NCI-H2029 (cell line): ENCODE measurements at regions not wholly inside any gene's neighbourhood (a gene's known extent, or its start where the extent isn't known, plus 50 kb on each side); places are given as distances from the start of the nearest gene placed in this dataset.

Experiments
- DNase-seq: peaks from one replicate; lab custom pipeline; 2025; lab: John Stamatoyannopoulos, UW

DNA sequence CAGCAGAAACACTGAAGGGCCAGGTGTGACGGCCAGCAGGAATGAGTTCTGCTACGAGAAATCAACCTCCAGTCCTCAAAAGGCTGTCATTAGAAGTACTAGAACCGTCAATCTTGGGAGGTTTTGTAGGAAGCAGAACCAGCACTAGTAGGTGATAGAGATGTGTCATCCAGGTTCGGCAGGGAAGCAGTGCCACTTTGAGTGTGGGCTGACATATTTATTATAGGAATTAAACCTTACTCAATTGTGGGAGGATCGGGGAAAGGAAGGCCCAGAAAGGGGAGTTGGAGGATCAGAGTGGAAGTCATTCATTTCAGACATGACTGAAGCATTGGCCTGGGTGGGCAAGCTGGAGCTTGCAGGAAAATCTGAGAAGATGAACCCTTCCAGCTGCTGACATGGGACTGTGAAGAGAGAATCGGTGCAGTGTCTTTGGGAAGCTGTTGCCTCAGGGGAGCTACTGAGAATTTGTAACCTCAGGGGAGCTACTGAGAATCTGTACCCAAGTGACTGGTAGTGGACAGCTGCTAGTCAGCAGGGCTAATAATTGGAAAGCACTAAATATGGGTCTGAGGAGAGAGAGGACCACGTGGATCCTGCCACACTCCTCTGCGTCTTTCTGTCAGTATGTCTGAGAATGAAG, 177.4 kb downstream of the SPRY1 start:
- no peak for DNase-seq

DNA sequence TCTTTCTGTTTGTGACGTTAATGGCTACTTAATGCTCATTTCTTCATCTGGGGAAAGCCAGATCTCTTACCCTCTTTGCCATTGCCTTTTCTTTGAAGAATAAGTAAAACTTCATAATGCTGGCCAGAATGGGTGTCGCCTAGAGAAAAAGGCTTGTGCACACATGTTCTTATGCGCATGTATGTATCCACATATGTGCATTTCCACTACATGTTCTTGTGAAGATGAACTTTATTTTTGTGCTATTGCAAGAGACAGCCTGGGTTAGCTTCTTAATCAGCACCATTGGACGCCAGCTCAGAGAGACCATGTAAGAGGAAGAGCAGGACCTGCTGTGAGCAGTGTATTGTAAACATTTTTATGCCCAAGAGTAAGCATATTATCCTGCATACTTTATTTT, 178.7 kb downstream of the SPRY1 start:
- no peak for DNase-seq

DNA sequence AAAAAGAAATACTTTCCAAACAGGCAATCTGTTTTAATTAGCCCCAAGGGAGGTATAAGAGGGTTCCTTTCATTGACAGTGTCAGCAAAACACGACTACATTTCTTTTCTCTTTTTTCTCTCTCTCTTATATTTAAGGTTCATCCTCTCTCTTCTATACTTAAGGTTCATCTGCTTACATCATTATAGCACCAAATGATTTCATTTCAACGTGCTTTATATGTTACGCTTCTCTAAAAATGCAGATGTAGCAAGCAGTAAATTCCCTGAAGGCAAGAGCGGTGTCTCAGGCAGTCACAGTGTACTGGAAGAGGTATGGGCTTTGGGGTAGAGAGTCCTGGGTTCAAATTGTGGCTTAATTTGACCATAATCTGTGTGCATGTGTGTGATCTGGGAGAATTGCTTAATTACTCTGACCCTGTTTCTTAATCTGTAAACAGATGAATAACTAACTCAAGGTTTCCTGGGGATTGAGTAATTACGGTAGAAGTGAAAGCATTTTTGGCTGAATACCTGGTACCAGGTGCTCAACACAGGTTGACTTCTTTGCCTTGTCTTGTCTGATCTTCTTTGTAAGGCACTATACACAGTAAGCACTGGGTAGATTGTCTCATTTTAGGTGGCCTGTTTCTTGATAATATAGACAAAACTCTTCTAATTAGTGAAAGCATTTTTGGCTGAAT, 180.8 kb downstream of the SPRY1 start:
- DNase-seq = no peak

DNA sequence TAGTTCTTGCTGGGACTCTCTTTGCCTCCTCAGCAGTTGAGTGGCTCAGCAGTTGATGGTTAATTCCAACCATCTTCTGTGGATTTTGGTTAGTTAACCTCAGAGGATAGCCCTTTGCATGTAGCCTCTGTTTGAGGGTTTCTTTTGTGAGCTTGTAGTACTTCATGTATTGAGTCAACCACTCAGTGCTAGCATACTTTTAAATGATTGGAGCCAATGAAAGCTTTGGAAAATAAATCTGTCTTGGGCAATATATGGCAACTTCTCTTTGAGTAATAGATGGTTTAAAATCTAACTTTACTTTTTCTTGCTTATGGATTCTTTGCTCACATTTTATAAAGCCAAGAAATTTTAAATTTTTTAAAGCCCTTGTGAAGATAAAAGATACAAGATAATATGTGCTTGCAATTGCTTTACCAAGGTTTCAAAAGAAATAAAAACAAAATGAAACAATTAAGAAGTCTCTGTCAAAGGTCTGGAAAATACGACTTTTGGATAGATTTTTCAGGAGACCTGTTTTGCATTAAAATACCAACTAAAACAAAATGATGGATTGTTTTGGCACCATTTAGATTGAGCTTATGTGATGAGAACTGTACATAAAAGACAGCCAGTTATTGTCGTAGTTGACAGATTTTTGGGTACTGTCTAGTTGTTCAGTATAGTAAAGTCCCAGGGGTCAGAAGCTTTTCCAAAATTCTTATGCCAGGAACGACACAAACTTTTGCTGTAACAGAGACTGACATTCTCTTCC, 181.9 kb downstream of the SPRY1 start:
- no peak for DNase-seq

DNA sequence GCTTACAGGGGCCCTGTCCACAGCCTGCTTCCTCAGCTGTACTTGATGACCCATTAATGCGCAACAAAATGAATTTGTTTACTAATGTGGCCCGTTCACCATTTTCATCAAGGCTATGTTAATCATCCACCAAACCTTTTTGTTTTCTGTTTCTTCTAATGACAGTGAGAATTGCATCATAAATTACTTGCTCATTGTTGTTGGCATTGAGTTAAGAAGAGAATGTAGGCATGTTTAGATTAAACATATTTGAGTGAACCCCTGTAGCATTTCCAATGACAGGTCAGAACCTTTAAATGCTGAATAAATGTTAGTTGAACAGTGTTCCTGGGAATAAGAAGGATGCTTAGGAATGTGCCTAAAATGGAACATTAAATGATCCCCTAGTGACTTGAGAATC, 183.4 kb downstream of the SPRY1 start:
- DNase-seq = no peak

DNA sequence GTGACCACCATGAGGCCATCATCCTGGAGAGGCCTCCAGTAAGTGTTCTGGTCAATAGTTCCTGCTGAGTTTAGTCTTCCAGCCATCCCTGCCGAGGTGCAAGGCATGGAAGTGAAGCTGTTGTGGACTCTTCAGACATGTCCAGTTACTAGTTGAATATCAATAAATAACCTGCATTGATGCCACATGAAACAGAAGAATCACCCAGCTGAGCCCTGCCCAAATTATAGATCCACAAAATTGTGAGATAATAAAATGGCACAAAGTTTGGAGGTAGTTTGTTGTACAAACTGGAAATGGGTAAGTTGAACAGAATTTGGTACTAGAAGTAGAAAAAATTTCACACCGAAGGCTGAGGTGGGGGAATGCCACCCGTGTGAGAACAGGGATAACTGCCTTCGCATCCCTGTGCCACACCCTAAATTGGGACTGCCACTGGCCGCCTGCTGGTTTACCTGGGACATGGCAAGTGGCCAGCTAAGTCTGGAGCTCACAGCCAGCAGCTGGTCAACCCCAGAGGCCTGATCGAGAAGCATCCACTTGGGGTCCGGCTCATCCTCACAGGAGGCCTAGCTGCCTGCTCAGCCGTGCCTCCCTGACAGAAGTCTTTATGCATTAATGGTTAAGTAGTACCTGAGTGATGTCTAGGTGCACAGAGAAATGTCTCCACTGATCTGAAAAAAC, 184.5 kb downstream of the SPRY1 start:
- DNase-seq = no peak

DNA sequence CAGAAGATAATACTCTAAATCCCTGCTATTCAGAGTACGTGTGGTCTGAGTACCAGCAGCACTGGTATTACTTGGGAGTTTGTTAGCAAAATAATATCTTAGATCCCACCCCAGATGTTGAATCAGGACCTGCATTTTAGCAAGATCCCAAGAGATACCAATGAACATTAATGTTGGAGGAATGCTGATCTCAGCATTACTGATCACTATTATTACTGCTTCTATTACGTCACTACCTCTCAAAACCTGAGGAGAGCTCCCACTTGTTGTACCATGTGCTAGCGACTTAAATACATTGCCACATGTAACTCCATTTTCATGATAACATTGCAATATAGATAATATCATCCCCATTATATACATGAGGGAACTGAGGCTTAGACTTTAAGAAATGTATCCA, 185.2 kb downstream of the SPRY1 start:
- no peak for DNase-seq

DNA sequence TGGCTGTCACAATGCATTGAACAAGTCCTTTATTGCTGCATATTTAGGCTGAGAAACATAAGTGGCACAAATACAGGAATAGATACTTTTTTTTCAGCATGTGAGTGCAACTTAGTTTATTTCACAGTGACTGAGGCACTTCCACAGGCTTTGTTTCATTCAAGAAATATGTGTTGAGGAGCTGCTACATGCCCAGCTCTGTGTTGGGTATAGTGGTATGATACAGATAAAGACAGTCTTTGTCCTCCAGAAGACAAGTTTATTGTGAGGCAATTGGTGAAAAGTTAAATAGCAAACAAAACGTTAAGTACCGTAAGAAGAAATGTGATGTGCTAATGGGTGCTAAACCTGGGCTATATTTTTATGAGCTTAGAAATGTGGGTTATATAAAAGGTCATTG, 186.4 kb downstream of the SPRY1 start:
- no peak for DNase-seq

DNA sequence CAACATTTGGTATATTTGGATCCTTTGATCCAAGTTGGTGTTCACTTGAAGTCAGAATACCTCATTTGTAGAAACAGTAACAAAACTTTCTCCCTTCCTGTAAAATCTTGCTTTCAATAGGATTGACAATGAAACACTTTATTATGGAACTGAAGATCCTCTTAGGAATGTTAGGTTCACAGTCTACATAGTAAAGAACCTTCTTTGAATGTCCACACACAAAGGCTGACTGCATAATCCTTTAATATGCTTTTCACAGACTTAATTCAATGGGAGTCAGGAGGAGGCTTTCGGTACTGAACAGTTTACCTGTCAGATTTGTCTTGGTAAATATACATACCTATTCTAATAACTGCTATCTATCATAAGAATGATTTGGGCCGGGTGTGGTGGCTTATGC, 188.5 kb downstream of the SPRY1 start:
- no peak for DNase-seq

DNA sequence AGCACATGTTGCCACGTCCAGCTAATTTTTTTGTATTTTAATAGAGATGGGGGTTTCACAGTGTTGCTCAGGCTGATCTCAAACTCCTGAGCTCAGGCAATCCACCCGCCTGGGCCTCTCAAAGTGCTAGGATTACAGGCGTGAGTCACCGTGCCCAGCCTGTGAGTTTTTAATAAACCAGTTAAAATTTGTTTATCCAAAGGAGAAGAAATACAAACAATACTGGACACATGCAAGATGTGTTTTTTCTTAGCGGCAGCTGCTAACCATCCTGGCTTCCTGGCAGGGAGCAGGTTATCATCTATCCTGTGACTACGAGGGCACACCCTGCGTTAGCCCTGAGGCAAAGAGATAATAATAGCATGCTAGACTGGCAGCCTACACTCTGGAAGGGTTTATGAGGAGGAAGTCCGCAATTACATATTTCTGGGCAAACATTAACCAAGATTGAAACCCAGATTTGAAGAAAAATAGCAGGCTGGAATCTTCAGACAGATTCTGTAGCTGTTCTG, 191.4 kb downstream of the SPRY1 start:
- DNase-seq = no peak

DNA sequence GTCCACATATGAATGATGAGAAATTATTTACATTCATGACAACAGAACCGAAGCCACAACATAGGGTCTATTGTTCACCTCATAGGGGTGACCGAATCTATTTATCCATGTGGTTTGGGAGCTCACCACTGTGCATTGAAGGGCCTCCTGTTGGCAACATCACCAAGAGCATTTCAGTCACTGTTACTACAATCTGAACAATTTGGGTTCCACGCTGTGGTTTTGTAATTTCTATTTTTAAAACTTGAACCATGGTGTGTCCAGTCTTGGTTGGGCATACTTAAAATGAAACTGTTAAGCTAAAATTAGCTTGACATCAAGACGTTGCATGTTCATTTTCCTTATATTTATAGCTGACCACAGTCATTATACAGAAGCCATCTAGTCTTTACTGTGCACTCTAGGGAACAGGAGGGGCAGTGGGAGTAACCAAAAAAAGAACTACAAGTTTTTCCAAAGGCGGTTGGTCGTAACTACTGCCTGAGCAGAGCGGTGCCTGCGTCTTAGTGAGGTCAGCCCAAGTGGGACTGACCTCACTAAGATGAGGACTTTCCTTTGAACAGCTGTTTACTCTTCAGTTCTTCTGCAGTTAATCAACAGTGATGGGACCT, 192.1 kb downstream of the SPRY1 start:
- no peak for DNase-seq

DNA sequence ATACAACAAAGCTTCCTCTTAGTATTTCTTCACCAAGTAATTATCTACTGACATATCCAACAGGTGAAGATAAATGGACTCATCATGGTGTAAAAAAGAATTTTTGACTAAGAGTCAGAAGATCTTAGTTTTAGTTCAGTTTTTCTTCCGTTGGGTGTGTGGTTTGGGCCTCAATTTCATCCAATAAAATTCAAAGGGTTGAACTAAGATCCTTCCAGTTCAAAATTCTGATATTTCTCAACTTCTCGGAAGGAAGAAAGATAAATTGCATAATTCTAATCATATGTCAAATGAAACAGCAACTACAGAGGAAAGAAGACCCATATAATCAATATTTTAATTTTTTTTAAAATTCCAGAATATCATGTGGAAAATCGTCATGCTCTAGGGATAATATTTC, 192.7 kb downstream of the SPRY1 start:
- no peak for DNase-seq

DNA sequence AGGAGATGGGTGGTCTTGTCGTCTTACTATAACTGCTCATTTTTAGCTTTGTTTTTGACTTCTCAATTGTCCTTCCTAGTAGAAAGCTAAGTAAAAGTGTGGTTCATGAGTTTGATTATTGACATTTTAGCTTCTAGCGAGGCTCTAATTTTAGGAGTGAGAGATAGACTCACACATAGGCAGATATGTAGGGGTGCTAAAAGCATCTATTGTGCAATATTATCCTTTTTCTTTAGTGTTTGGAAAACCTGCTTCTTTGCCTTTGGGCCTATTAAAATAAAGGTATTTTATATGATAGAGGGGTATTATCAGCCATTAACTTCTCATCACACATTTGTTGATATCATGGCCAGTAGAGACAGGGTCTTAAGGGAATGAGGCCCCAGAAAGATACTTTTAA, 195.3 kb downstream of the SPRY1 start:
- DNase-seq = no peak

DNA sequence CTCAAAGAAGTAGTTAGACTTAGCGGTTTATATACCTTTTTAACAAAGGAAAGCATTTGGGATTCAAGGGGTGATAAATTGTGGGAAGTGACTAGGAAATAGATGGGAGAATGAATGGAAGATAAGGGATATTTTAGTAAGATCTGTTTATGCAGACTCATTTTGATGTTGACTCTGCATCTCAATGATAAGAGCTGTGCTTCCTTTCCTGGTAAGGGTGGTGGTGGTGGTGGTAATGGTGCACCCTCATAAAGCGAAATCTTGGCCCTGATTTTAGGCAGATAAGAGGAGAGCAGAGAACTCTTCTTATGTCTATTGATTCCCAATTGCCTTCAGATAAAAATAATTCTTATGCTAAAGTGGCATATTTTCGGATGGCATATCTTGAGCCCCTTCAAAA, 197.1 kb downstream of the SPRY1 start:
- no peak for DNase-seq

DNA sequence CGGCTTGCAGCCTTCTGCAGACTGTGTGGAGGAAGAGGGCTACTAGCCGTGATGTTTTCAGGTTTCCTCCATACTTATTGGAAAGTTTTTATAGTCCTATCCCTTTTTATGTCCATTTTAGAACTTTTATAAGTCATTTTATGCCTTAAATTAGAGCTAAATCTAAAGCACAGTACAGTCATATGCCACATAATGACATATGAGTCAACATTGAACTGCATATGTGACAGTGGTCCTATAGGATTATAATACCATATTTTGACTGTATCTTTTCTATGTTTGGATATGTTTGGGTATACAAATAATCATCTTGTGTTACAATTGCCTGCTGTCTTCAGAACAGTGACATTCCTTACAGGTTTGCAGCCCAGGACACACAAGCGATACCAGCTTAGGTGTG, 200.2 kb downstream of the SPRY1 start:
- DNase-seq = no peak

DNA sequence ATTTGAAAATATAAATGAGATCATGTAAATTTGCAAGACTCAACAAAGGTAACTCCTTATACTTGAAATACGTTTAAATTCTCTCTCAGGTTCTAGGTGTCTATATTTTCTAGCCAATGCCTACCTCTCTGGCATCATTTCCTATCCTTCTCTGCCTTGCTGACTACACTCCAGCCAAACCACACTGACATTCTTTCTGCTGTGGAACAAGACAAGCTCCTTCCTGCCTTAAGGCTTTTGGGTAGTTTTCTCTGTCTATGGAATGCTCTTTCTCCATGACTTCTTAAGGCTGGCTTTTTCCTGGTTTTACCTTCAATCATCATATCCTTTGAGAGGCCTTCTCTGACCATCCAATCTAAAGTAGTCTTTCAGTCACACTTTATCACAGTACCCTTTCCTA, 201.0 kb downstream of the SPRY1 start:
- DNase-seq = no peak

DNA sequence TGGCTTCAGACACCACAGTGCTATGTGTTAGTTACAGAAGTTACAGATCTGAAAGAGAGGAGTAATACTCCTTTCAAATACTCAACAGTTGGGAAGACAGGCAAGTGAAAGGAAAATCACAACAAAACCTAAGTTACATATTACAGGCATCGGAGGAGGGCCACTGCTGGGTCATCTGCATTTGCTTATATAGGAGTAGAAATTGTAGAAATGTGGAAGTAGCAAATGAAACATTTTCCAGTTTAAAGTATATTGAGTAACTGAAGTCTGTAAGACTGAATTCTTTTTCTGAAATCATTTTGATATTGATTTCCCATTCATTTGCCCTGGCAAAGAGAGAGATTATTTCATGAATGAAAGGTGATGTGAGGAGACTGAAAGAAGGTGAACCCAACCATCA, 201.7 kb downstream of the SPRY1 start:
- DNase-seq = no peak

DNA sequence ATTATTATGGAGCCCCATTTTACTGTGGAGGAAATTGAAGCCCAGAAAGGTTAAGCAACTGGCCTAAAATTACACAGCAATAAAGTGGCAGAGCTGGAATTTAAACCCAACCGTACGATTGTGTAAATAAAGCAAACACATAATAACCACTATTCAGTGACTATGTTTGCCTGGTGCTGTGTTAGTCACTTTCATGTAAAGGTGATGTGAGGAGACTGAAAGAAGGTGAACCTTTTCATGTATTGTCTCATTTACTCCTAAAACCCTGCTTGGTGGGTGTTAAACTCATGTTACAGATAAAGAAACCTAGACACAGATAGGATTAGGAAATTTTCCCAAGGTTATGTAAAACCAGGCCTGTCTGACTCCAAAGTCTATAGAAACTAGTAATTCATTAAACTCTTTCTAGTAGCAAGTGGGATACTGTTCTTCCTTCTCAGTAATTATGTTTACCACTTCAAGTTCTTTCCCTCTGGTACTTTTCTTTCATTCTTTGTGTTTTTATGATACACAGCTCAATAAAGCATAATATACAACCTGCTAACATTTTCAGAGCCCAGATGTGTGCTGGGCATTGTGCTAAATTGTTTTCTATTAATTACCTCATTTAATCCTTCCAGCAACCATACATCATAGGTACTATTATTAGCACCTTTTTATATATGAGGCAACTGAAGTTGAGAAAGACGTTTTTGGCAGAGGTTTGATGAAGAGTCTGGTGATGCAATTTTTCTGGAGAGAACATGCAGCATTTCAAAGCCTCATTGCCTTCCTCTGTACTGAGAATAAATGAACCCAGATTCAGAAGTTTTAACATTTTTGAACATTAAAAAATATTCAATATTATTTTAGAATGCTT, 202.7 kb downstream of the SPRY1 start:
- DNase-seq = no peak

DNA sequence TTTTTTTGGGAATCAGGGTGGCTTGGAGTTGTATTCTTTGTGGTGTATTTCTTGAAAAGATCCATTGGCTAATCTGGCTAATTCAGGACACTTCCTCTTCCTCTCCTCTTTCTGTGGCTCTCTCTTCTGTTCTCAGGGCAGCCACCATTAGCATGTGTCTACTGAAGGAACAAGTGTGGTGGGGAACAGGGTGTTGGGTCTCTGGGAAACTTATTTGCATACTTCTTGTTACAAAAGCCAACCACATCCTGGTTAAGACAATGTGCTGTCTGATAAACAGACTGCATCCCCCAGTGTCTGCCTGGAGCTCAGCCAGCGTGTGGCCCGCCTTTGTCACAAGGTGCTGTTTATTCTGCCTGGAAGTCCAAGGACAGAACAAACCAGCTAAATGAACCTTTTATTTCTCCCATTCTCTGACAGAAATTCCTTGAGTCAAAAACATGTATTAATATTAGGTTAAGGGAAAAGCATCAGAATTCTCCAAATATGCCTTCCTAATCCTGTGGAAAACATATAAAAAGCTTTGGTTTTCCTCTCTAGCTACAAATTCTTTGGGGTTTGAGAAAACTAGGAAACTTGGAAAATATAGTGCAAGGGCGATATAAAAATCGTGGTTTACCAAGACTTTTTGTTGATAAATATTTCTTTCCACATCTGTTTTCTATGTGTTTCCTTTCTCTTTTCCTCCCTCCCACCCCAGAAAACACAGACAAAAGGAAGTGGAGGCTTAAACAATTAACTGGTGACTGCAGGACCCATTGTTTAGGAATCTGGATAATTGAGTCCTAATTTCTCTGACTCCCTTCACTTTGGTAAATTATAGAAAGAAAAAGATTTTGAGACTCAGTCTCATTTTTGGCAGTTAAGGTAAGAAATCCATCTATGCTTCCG, 203.6 kb downstream of the SPRY1 start:
- DNase-seq = peak; percentile 68
